ENCODE measurements at regions not wholly inside any gene's neighbourhood (a gene's known extent, or its start where the extent isn't known, plus 50 kb on each side); places are given as distances from the start of the nearest gene placed in this dataset.

- intact Hi-C loops (cut with micrococcal nuclease) (no loop called here), in situ Hi-C loops (cut with MboI) (no loop called here)
- ChIA-PET POLR2A (no interaction called here), CTCF (ENCODE audit: low intra/inter-chr PET ratio) (no interaction called here)
- 0% methylated on average over 10 of the region's 10 CpGs for WGBS (ENCODE audit: insufficient coverage, low coverage, missing lambda C conversion rate)
- no peak for TF ChIP-seq MAFK (IDR thresholded peaks at IDR 0.05; ENCODE audit: low read length)
- TF ChIP-seq ZNF197 (CRISPR knock-in tag; IDR thresholded peaks at IDR 0.05; ENCODE audit: low read depth): no peak
- TF ChIP-seq COPS2 (conservative IDR thresholded peaks at IDR 0.05): no peak
- TF ChIP-seq BCL6 (CRISPR knock-in tag; IDR thresholded peaks at IDR 0.05): no peak
- no peak for TF ChIP-seq HDAC3 (IDR thresholded peaks at IDR 0.05; ENCODE audit: borderline replicate concordance, partially characterized antibody)
- TF ChIP-seq ZNF778 (CRISPR knock-in tag; IDR thresholded peaks at IDR 0.05): no peak
- TF ChIP-seq ZNF785 (CRISPR knock-in tag; IDR thresholded peaks at IDR 0.05): no peak
- peaks cover 48 to 83% of the 10 kb centered on the region in 2 experiments for H3K27me3 ChIP-seq (ENCODE audit: control insufficient read depth in 2 of 2, insufficient read depth in 2 of 2, low read length in 2 of 2)
- H3K4me2 ChIP-seq (ENCODE audit: insufficient read depth, low read length): no peak overlapping the region
- DNase-seq (ENCODE audit: extremely low read depth in 1 of 4, low spot score in 3 of 4): no peak
- BruUV-seq (replicated peaks): no TSS peak
- peaks cover 5 to 6% of the 10 kb centered on the region in 2 experiments; a peak in 3 of 5 replicates for H3K4me1 ChIP-seq (replicated peaks in 1 of 2; ENCODE audit: control insufficient read depth in 2 of 2, insufficient read depth in 2 of 2, low read length in 2 of 2)
- H3K36me3 ChIP-seq (ENCODE audit: control insufficient read depth, insufficient read depth, low read length): no peaks in the 10 kb centered on the region
- no peak overlapping the region for H3K27ac ChIP-seq (ENCODE audit: extremely low read depth, low read depth, low read length)
- no peak overlapping the region for H2AFZ ChIP-seq (ENCODE audit: low read depth, low read length)
- H4K20me1 ChIP-seq (replicated peaks; ENCODE audit: control insufficient read depth, insufficient read depth, low read length): no peaks in the 10 kb centered on the region
- FAIRE-seq: no peak
- no peak for ATAC-seq
- H3K9me1 ChIP-seq (ENCODE audit: control insufficient read depth, insufficient read depth, low read length): no peaks in the 10 kb centered on the region
- no peaks in the 10 kb centered on the region for H3K9me3 ChIP-seq (replicated peaks; ENCODE audit: control insufficient read depth, insufficient read depth, low read depth, low read length)
- H3K4me3 ChIP-seq: no peak overlapping the region
- H3K9ac ChIP-seq (ENCODE audit: insufficient read depth in 1 of 2, low read depth in 2 of 2, low read length in 2 of 2): no peak overlapping the region
- H3K79me2 ChIP-seq (ENCODE audit: control insufficient read depth, insufficient read depth, low read length): no peaks in the 10 kb centered on the region
Measured at GRCh38 chr4:184958127-184958922, 60.0 kb upstream of the HELT start.

GRCh38 chr4:184958923-184959210 is 59.4 kb upstream of the HELT start:
- no peaks in the 10 kb centered on the region for H3K9me1 ChIP-seq (ENCODE audit: control insufficient read depth, insufficient read depth, low read length)
- no peak for FAIRE-seq
- ChIA-PET CTCF (ENCODE audit: low intra/inter-chr PET ratio) (no interaction called here), POLR2A (no interaction called here)
- 0 out of 2 replicates have a peak, but pooled peaks cover 2% of the 10 kb centered on the region for H3K9me3 ChIP-seq (replicated peaks; ENCODE audit: control insufficient read depth, insufficient read depth, low read depth, low read length)
- in situ Hi-C loops (cut with MboI) (no loop called here), intact Hi-C loops (cut with micrococcal nuclease) (no loop called here)
- H3K79me2 ChIP-seq (ENCODE audit: control insufficient read depth, insufficient read depth, low read length): no peaks in the 10 kb centered on the region
- H3K4me2 ChIP-seq (ENCODE audit: insufficient read depth, low read length): no peak overlapping the region
- H3K27me3 ChIP-seq (ENCODE audit: control insufficient read depth in 2 of 2, insufficient read depth in 2 of 2, low read length in 2 of 2): peaks cover 46 to 78% of the 10 kb centered on the region in 2 experiments
- H3K36me3 ChIP-seq (ENCODE audit: control insufficient read depth, insufficient read depth, low read length): no peaks in the 10 kb centered on the region
- no peak for DNase-seq (ENCODE audit: extremely low read depth in 1 of 4, low spot score in 3 of 4)
- ATAC-seq: no peak
- WGBS (ENCODE audit: insufficient coverage, low coverage, missing lambda C conversion rate): 7% methylated on average over 8 of the region's 8 CpGs
- H3K9ac ChIP-seq (ENCODE audit: insufficient read depth in 1 of 2, low read depth in 2 of 2, low read length in 2 of 2): no peak overlapping the region
- H2AFZ ChIP-seq (ENCODE audit: low read depth, low read length): no peak overlapping the region
- peaks cover 5 to 6% of the 10 kb centered on the region in 2 experiments; a peak in 3 of 5 replicates for H3K4me1 ChIP-seq (replicated peaks in 1 of 2; ENCODE audit: control insufficient read depth in 2 of 2, insufficient read depth in 2 of 2, low read length in 2 of 2)
- no peak overlapping the region for H3K4me3 ChIP-seq
- no TSS peak for BruUV-seq (replicated peaks)
- H3K27ac ChIP-seq (ENCODE audit: extremely low read depth, low read depth, low read length): no peak overlapping the region
- no peaks in the 10 kb centered on the region for H4K20me1 ChIP-seq (replicated peaks; ENCODE audit: control insufficient read depth, insufficient read depth, low read length)
- no peak for TF ChIP-seq ARNT (IDR thresholded peaks at IDR 0.05)
- TF ChIP-seq GABPB1 (CRISPR knock-in tag; IDR thresholded peaks at IDR 0.05): no peak
- TF ChIP-seq IFI16 (CRISPR knock-in tag; IDR thresholded peaks at IDR 0.05): no peak

All from K562 (cell line).